GM13977 (cell line): ENCODE measurements at regions not wholly inside any gene's neighbourhood (a gene's known extent, or its start where the extent isn't known, plus 50 kb on each side); places are given as distances from the start of the nearest gene placed in this dataset.

ENCODE experiments used
- DNase-seq: peaks from one replicate; pipeline ENCODE4 v3.0.0; 2012; ENCODE audit warnings: low spot score
- CTCF ChIP-seq: IDR thresholded peaks from 2 replicates; pipeline ENCODE4 v1.5.1; 2012; ENCODE audit warnings: mild to moderate bottlenecking, control low read depth; ENCODE audit not compliant: insufficient read depth; ENCODE audit errors: extremely low read depth, missing control alignments
- in situ Hi-C: fragments of 300-500 bp; cut with MboI; formaldehyde crosslinking; loops from one replicate; pipeline ENCODE4 v1.12.0; 2022; ENCODE audit warnings: low sequenced_read_pairs, low pct_unique_long_range_greater_than_20kb, mixed read lengths, inconsistent platforms; ENCODE audit not compliant: unreplicated experiment

GRCh38 chr4:159768016-159768415 is 665.1 kb downstream of the RAPGEF2 start:
- in situ Hi-C loops, result no loop called here
- no peak for TF ChIP-seq CTCF
- DNase-seq, result no peak

- TF ChIP-seq CTCF, result no peak
- in situ Hi-C loops, result no loop called here
- DNase-seq, result no peak
Measured at GRCh38 chr4:159770401-159770800, 667.5 kb downstream of the RAPGEF2 start.

- in situ Hi-C loops, result no loop called here
- TF ChIP-seq CTCF, result no peak
- DNase-seq, result no peak
Measured at GRCh38 chr4:159770969-159771368, 668.1 kb downstream of the RAPGEF2 start.

GRCh38 chr4:159776961-159777360 is 674.1 kb downstream of the RAPGEF2 start:
- in situ Hi-C loops, result no loop called here
- TF ChIP-seq CTCF, result no peak

GRCh38 chr4:159777689-159778088 is 674.8 kb downstream of the RAPGEF2 start:
- in situ Hi-C loops, result no loop called here
- TF ChIP-seq CTCF, result no peak
- no peak for DNase-seq

More at GRCh38 chr4:159776961-159777360, 674.1 kb downstream of the RAPGEF2 start:
- DNase-seq, result no peak

GRCh38 chr4:159778298-159778697 is 675.4 kb downstream of the RAPGEF2 start:
- in situ Hi-C loops, result no loop called here
- DNase-seq, result no peak
- no peak for TF ChIP-seq CTCF

GRCh38 chr4:159779716-159780115 is 676.8 kb downstream of the RAPGEF2 start:
- DNase-seq, result no peak
- TF ChIP-seq CTCF, result no peak
- in situ Hi-C loops, result no loop called here
